PC-3 (cell line): ENCODE measurements at regions not wholly inside any gene's neighbourhood (a gene's known extent, or its start where the extent isn't known, plus 50 kb on each side); places are given as distances from the start of the nearest gene placed in this dataset.

Source experiments
- ATAC-seq: fragments of 200-7000 bp; cut with Tn5 transposase; 2 replicates; pipeline ENCODE4 v1.9.1; 2020; ENCODE audit warnings: mild to moderate bottlenecking, moderate library complexity
- BruUV-seq: library from RNA; stranded (reverse); fragments of 400-500 nt; replicated peaks from 2 replicates; lab custom pipeline; 2021; lab: Mats Ljungman, UMichigan
- CTCF ChIA-PET: fragments of 300-600 bp; sonication (Branson Sonifier 250); formaldehyde crosslinking; loops from one replicate; lab custom pipeline; 2022; ENCODE audit warnings: antibody characterized with exemption; lab: Charles Lee
- POLR2A ChIA-PET: fragments of 300-600 bp; sonication (Branson Sonifier 250); formaldehyde crosslinking; loops from one replicate; lab custom pipeline; 2022; ENCODE audit warnings: antibody characterized with exemption; ENCODE audit not compliant: unreplicated experiment; lab: Charles Lee
- DNase-seq: peaks from one replicate; pipeline ENCODE4 v3.0.0-alpha.2; 2015
- H2AFZ ChIP-seq: fragments of 300-600 bp; sonication (generic); 2 replicates; pipeline ENCODE4 v1.6.0; 2016; ENCODE audit warnings: antibody characterized with exemption, low read length
- H3F3A ChIP-seq: fragments of 300-600 bp; sonication (generic); one replicate; pipeline ENCODE4 v1.6.0; 2017; ENCODE audit warnings: antibody characterized with exemption, low read length, control low read depth, mild to moderate bottlenecking; ENCODE audit not compliant: unreplicated experiment
- H3K27ac ChIP-seq: fragments of 300-600 bp; sonication (generic); 2 replicates; pipeline ENCODE4 v1.5.1; 2016; ENCODE audit warnings: mild to moderate bottlenecking, low read length
- H3K27me3 ChIP-seq: fragments of 300-600 bp; sonication (generic); 2 replicates; pipeline ENCODE4 v1.6.1; 2016; ENCODE audit warnings: low read length, mixed read lengths
- H3K36me3 ChIP-seq: fragments of 300-600 bp; sonication (generic); 2 replicates; pipeline ENCODE4 v1.6.1; 2016; ENCODE audit warnings: low read depth, mixed run types, low read length, mixed read lengths
- H3K4me1 ChIP-seq: fragments of 300-600 bp; sonication (generic); 2 replicates; pipeline ENCODE4 v1.5.1; 2016; ENCODE audit warnings: low read length; ENCODE audit not compliant: insufficient read depth
- H3K4me2 ChIP-seq: fragments of 300-600 bp; sonication (generic); 2 replicates; pipeline ENCODE4 v1.6.0; 2016; ENCODE audit warnings: low read length
- H3K4me3 ChIP-seq: fragments of 300-600 bp; sonication (generic); 2 replicates; pipeline ENCODE4 v1.5.1; 2016; ENCODE audit warnings: mild to moderate bottlenecking, low read length, mixed read lengths
- H3K79me2 ChIP-seq: fragments of 300-600 bp; sonication (generic); 2 replicates; pipeline ENCODE4 v1.6.1; 2017; ENCODE audit warnings: low read length, mixed read lengths
- H3K9ac ChIP-seq: fragments of 300-600 bp; sonication (generic); 2 replicates; pipeline ENCODE4 v1.6.0; 2016; ENCODE audit warnings: mild to moderate bottlenecking, low read length
- H3K9me2 ChIP-seq: fragments of 300-600 bp; sonication (generic); replicated peaks from 2 replicates; pipeline ENCODE4 v1.6.1; 2016; ENCODE audit warnings: mixed run types, low read length, mixed read lengths
- H3K9me3 ChIP-seq: fragments of 300-600 bp; sonication (generic); 2 replicates; pipeline ENCODE4 v1.6.1; 2016; ENCODE audit warnings: low read length, mixed read lengths
- H4K20me1 ChIP-seq: fragments of 300-600 bp; sonication (generic); 2 replicates; pipeline ENCODE4 v1.6.1; 2016; ENCODE audit warnings: low read length, mixed read lengths
- EZH2 ChIP-seq: fragments of 300-600 bp; sonication (generic); IDR thresholded peaks from one replicate; pipeline ENCODE4 v1.6.1; 2017; ENCODE audit warnings: antibody characterized with exemption, mild to moderate bottlenecking, low read length; ENCODE audit not compliant: unreplicated experiment
- EZH2phosphoT487 ChIP-seq: fragments of 300-600 bp; sonication (generic); IDR thresholded peaks from 2 replicates; pipeline ENCODE4 v1.6.1; 2018; ENCODE audit warnings: mild to moderate bottlenecking, antibody characterized with exemption, low read length, borderline replicate concordance
- intact Hi-C: fragments of 100-400 bp; cut with micrococcal nuclease; formaldehyde crosslinking; loops from 2 replicates; pipeline ENCODE4 v1.9.0; 2023
- TF ChIP-seq, protein P1 (sequence below): fragments of 300-600 bp; sonication (generic); conservative IDR thresholded peaks from 2 replicates; pipeline ENCODE4 v1.5.1; 2017; ENCODE audit warnings: antibody characterized with exemption, low read depth, mild to moderate bottlenecking, low read length

DNA sequence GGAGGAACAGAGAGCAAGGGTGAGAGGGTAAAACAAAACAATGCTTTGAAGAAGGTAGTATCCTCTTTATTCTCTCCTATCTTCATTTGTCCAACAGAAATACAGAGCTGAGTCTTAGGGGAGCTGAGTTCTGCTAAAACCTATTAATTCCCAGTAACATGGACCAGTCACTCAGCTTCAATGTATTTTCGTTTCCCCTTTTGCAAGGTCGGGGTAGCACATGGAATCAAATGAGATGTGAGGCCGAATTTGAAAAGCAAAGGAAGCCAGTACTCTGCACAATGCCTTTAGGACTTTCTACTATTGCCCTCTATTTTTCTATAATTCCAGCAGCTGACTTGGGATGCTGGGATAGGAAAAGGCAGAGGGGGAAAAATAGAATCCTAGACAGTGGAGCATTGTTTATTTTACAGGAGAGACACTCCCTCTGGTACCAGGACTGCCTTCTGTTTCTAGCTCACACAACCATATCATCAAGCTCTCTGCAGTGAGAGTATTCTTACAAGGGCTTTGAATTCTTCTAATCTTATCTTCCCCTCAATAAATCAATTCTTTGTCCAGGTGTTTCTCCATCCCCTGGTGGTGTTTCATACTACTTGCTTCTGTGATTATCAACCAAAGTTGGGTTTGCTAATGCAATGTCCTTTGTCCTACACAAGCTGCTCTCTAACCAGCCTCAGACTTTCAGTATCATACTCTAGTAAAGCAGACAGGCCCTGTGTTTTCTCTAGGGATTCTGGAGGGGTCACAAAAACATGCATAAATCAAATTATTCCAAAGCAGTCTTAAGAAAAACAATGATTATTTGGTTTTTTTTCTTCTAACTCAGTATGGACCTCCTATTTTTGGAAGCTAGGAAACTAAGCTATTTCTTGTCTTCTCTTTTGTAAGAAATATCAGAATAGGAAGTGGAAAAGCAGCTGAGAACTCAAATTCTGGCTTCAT is 341.5 kb downstream of the OSTF1 start:
- Histone ChIP-seq H3K4me1 (no peaks in the 10 kb centered on the region), H3K9me3 (no peaks in the 10 kb centered on the region), H3K27ac (no peak overlapping the region), H3K36me3 (no peaks in the 10 kb centered on the region), H3K4me2 (no peak overlapping the region), H3K4me3 (no peak overlapping the region), H3K27me3 (no peaks in the 10 kb centered on the region), H4K20me1 (no peaks in the 10 kb centered on the region), H3F3A (no peaks in the 10 kb centered on the region), H3K9me2 (no peaks in the 10 kb centered on the region), H2AFZ (no peak overlapping the region), H3K9ac (no peak overlapping the region), H3K79me2 (no peaks in the 10 kb centered on the region)
- CTCF ChIA-PET, result no interaction called here
- ATAC-seq, result no peak
- POLR2A ChIA-PET, result no interaction called here
- BruUV-seq, result no TSS peak
- TF ChIP-seq EZH2phosphoT487 (no peak), EZH2 (no peak)
- TF ChIP-seq, protein P1, sequence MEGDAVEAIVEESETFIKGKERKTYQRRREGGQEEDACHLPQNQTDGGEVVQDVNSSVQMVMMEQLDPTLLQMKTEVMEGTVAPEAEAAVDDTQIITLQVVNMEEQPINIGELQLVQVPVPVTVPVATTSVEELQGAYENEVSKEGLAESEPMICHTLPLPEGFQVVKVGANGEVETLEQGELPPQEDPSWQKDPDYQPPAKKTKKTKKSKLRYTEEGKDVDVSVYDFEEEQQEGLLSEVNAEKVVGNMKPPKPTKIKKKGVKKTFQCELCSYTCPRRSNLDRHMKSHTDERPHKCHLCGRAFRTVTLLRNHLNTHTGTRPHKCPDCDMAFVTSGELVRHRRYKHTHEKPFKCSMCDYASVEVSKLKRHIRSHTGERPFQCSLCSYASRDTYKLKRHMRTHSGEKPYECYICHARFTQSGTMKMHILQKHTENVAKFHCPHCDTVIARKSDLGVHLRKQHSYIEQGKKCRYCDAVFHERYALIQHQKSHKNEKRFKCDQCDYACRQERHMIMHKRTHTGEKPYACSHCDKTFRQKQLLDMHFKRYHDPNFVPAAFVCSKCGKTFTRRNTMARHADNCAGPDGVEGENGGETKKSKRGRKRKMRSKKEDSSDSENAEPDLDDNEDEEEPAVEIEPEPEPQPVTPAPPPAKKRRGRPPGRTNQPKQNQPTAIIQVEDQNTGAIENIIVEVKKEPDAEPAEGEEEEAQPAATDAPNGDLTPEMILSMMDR, result no peak
- no peak for DNase-seq
- intact Hi-C loops, result no loop called here

DNA sequence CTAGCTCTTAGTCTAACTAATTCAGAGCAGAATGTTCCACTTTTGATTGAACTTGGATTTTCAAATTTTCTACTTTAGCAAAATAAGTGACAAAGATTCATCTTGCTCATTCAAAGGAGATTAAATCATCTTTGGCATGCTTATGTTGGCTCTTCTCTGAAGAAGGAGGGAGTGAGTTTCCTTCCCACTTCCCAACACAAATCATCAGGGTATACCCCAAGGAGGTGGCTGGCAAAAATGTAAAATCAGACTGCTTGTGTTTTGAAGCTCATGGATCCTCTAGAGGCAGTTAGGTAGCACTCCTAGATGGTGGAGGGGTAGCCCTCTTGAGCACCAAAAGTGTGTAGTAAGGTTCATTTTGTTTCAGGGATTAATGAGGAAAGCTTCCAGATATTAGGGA is 343.1 kb downstream of the OSTF1 start:
- intact Hi-C loops, result no loop called here
- Histone ChIP-seq H3K9me3 (no peaks in the 10 kb centered on the region), H3F3A (no peaks in the 10 kb centered on the region), H3K4me3 (no peak overlapping the region), H3K9ac (no peak overlapping the region), H3K4me1 (no peaks in the 10 kb centered on the region), H3K79me2 (no peaks in the 10 kb centered on the region), H2AFZ (no peak overlapping the region), H3K36me3 (no peaks in the 10 kb centered on the region), H4K20me1 (no peaks in the 10 kb centered on the region), H3K9me2 (no peaks in the 10 kb centered on the region), H3K4me2 (no peak overlapping the region), H3K27me3 (no peaks in the 10 kb centered on the region), H3K27ac (no peak overlapping the region)
- DNase-seq, result no peak
- TF ChIP-seq, protein P1, result no peak
- no TSS peak for BruUV-seq
- no peak for ATAC-seq
- CTCF ChIA-PET, result no interaction called here
- POLR2A ChIA-PET, result no interaction called here

DNA sequence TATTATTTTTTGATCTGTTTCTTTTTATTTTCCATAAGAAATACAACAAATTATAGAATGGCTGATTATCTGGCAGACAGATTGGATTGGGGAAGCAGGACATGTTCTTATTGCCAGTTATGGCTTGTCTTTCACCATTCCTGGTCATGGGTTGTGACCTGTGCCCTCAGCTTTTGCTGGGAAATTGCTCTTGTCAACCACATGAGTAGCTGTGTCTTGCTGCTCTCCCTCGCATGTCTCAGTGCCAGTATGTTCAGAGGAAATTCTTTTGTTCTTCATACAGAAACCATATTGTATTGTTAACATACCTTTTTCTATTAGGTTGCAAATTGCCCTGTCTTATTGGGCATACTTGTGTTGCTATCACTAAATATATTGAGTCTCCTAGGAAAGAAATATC is 344.1 kb downstream of the OSTF1 start:
- Histone ChIP-seq H3K79me2 (no peaks in the 10 kb centered on the region), H3K4me1 (no peaks in the 10 kb centered on the region), H3K9ac (no peak overlapping the region), H3F3A (no peaks in the 10 kb centered on the region), H3K27ac (no peak overlapping the region), H3K4me3 (no peak overlapping the region), H3K27me3 (no peaks in the 10 kb centered on the region), H3K9me3 (no peaks in the 10 kb centered on the region), H2AFZ (no peak overlapping the region), H3K36me3 (no peaks in the 10 kb centered on the region), H3K9me2 (no peaks in the 10 kb centered on the region), H3K4me2 (no peak overlapping the region), H4K20me1 (no peaks in the 10 kb centered on the region)
- BruUV-seq, result no TSS peak
- no peak for TF ChIP-seq EZH2phosphoT487
- TF ChIP-seq EZH2, result no peak
- TF ChIP-seq, protein P1, result no peak
- CTCF ChIA-PET, result no interaction called here
- POLR2A ChIA-PET, result no interaction called here
- no peak for DNase-seq
- intact Hi-C loops, result no loop called here
- ATAC-seq, result no peak
